Peyer's patch (tissue), 4 donors: ENCODE measurements at regions not wholly inside any gene's neighbourhood (a gene's known extent, or its start where the extent isn't known, plus 50 kb on each side); places are given as distances from the start of the nearest gene placed in this dataset.

ENCODE experiments used
- POLR2A ChIP-seq, 2 donors: fragments of 450-650 bp; IDR thresholded peaks; one replicate each; pipeline ENCODE4 v1.5.1; 2017; ENCODE audit warnings: antibody characterized with exemption in 2 of 2, mild to moderate bottlenecking in 2 of 2, moderate library complexity in 2 of 2
- TF ChIP-seq, protein P1 (sequence below), 6 experiments: fragments of 450-650 bp in 4 of 6; fragments of 200-600 bp in 2 of 6; sonication (generic) in 1 of 6; IDR thresholded peaks; one replicate each; pipeline ENCODE4 v1.5.1; 2017 to 2019; ENCODE audit warnings: antibody characterized with exemption in 6 of 6, mild to moderate bottlenecking in 3 of 6, moderate library complexity in 1 of 6

DNA sequence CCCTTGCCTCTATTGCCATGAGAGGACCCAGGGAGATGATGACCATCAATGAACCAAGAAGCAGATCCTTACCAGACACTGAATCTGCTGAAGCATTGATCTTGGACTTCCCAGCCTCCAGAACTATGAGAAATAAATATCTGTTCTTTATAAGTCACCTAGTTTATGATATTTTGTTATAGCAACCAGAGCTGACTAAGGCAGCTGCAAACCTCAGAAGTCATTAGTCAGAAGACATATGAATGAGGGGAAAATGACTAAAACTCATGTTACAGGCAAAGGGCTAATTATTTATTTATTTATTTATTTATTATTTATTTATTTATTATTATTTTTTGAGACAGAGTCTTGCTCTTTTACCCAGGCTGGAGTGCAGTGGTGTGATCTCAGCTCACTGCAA lies 321.1 kb downstream of the TGFB2 start:
- TF ChIP-seq, protein P1, sequence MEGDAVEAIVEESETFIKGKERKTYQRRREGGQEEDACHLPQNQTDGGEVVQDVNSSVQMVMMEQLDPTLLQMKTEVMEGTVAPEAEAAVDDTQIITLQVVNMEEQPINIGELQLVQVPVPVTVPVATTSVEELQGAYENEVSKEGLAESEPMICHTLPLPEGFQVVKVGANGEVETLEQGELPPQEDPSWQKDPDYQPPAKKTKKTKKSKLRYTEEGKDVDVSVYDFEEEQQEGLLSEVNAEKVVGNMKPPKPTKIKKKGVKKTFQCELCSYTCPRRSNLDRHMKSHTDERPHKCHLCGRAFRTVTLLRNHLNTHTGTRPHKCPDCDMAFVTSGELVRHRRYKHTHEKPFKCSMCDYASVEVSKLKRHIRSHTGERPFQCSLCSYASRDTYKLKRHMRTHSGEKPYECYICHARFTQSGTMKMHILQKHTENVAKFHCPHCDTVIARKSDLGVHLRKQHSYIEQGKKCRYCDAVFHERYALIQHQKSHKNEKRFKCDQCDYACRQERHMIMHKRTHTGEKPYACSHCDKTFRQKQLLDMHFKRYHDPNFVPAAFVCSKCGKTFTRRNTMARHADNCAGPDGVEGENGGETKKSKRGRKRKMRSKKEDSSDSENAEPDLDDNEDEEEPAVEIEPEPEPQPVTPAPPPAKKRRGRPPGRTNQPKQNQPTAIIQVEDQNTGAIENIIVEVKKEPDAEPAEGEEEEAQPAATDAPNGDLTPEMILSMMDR (IDR thresholded peaks at IDR 0.05): no peak
- no peak for TF ChIP-seq POLR2A (IDR thresholded peaks at IDR 0.05)
